ENCODE measurements at regions not wholly inside any gene's neighbourhood (a gene's known extent, or its start where the extent isn't known, plus 50 kb on each side); places are given as distances from the start of the nearest gene placed in this dataset.
"Not testable (repeated sequence)": the region's sequence is repeated elsewhere in the genome, so short reads cannot be mapped to it uniquely, and the experiment has no call there.

DNA sequence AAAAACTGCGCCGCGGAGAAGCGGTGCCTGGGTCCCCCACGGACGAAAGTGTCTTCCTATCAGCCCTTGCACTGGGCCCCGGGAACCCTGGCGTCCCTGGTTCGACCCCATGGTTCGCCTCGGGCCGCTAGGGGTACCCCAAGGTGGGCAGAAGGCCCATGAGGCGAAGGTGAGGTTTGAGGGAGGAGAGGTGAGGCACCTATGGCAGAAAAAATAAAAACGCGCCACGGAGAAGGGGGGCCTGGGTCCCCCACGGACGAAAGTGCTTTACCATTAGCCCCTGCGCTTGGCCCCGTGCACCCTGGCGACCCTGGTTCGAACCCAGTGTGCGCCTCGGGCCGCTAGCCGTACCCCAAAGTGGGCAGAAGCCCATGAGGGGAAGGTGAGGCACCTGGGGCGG is 756.1 kb downstream of the SPATA31A1 start:
- TF ChIP-seq, protein P1, sequence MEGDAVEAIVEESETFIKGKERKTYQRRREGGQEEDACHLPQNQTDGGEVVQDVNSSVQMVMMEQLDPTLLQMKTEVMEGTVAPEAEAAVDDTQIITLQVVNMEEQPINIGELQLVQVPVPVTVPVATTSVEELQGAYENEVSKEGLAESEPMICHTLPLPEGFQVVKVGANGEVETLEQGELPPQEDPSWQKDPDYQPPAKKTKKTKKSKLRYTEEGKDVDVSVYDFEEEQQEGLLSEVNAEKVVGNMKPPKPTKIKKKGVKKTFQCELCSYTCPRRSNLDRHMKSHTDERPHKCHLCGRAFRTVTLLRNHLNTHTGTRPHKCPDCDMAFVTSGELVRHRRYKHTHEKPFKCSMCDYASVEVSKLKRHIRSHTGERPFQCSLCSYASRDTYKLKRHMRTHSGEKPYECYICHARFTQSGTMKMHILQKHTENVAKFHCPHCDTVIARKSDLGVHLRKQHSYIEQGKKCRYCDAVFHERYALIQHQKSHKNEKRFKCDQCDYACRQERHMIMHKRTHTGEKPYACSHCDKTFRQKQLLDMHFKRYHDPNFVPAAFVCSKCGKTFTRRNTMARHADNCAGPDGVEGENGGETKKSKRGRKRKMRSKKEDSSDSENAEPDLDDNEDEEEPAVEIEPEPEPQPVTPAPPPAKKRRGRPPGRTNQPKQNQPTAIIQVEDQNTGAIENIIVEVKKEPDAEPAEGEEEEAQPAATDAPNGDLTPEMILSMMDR (IDR thresholded peaks at IDR 0.05), result not testable (repeated sequence)
- not testable (repeated sequence) for TF ChIP-seq EP300 (IDR thresholded peaks at IDR 0.05)

Data from sigmoid colon (tissue), 4 donors.